ENCODE measurements at regions not wholly inside any gene's neighbourhood (a gene's known extent, or its start where the extent isn't known, plus 50 kb on each side); places are given as distances from the start of the nearest gene placed in this dataset.

DNA sequence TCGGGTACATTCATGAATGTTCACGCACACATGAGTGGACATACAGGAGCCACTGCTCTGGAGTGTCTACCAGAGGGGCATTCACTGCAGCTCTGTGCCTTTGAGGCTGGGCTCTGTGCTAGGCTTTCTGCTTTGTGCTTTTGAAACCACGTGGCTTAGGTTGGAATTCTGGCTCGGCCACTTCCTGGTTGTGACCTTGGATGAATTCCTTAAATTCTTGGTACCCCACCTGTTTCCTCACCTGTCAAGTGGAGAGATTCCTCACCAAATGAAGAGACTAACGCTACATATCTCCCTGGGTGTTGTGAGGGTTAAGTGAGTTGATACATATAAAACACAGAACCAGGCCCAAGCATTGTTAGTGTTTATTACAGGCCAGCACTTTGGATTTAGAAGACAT lies 842.8 kb downstream of the VRK1 start:
- Histone ChIP-seq H3K4me3 (no peak overlapping the region), H3K4me1 (peaks cover 0 to 4% (median 0%) of the 10 kb centered on the region in 4 donors), H3K27me3 (no peaks in the 10 kb centered on the region), H3K36me3 (no peaks in the 10 kb centered on the region), H3K27ac (no peak overlapping the region), H3K9me3 (no peaks in the 10 kb centered on the region)
- DNase-seq: no peak
- intact Hi-C loops (cut with DNase I; ENCODE audit: low total_unique reads): no loop called here
- TF ChIP-seq, protein P1, sequence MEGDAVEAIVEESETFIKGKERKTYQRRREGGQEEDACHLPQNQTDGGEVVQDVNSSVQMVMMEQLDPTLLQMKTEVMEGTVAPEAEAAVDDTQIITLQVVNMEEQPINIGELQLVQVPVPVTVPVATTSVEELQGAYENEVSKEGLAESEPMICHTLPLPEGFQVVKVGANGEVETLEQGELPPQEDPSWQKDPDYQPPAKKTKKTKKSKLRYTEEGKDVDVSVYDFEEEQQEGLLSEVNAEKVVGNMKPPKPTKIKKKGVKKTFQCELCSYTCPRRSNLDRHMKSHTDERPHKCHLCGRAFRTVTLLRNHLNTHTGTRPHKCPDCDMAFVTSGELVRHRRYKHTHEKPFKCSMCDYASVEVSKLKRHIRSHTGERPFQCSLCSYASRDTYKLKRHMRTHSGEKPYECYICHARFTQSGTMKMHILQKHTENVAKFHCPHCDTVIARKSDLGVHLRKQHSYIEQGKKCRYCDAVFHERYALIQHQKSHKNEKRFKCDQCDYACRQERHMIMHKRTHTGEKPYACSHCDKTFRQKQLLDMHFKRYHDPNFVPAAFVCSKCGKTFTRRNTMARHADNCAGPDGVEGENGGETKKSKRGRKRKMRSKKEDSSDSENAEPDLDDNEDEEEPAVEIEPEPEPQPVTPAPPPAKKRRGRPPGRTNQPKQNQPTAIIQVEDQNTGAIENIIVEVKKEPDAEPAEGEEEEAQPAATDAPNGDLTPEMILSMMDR (IDR thresholded peaks at IDR 0.05): no peak

DNA sequence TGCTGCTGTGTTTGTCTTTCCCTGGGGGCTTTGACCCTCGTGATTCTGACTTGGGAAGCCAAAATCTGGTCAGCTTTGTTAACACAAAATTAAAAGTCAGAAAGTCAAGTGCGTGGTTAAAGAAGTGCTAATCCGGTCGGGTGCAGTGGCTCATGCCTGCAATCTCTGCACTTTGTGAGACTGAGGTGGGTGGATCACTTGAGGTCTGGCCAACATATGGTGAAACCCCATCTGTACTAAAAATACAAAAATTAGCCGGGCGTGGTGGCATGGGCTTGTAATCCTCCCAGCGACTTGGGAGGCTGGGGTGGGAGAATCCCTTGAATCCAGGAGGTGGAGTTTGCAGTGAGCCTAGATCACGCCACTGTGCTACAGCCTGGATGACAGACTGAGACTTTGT lies 844.6 kb downstream of the VRK1 start:
- no peaks in the 10 kb centered on the region for H3K36me3 ChIP-seq
- TF ChIP-seq, protein P1 (IDR thresholded peaks at IDR 0.05): no peak
- H3K27me3 ChIP-seq: no peaks in the 10 kb centered on the region

DNA sequence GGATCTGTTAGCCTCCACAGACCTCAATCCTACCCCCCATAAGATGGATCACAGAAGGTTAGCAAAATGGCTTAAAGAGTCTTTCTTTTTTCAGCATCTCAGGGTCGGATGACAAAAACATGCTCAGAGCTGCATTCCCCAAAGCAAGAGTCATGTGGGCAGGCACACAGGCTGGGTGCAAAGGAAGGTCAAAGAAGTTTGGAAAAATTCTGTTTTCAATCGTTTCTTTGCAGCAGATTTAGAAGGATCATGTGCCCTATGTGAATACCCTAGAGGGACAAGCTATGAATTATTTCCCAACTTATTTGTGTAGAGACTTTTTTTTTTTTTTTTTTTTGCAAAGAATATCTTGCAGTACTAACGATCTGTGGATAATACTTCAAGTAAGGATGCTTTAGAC lies 845.4 kb downstream of the VRK1 start:
- no peak overlapping the region for H3K27ac ChIP-seq
- H3K4me1 ChIP-seq: no peaks in the 10 kb centered on the region
- intact Hi-C loops (cut with DNase I; ENCODE audit: low total_unique reads): no loop called here
- no peaks in the 10 kb centered on the region for H3K36me3 ChIP-seq
- no peaks in the 10 kb centered on the region for H3K27me3 ChIP-seq
- no peaks in the 10 kb centered on the region for H3K9me3 ChIP-seq
- TF ChIP-seq, protein P1 (IDR thresholded peaks at IDR 0.05): no peak
- no peak overlapping the region for H3K4me3 ChIP-seq
- DNase-seq: no peak

More for the DNA sequence above, 844.6 kb downstream of the VRK1 start:
- Histone ChIP-seq H3K4me1 (no peaks in the 10 kb centered on the region), H3K4me3 (no peak overlapping the region), H3K9me3 (no peaks in the 10 kb centered on the region), H3K27ac (no peak overlapping the region)
- DNase-seq: peak in 1 of 2 donors; percentile 30
- intact Hi-C loops (cut with DNase I; ENCODE audit: low total_unique reads): no loop called here

DNA sequence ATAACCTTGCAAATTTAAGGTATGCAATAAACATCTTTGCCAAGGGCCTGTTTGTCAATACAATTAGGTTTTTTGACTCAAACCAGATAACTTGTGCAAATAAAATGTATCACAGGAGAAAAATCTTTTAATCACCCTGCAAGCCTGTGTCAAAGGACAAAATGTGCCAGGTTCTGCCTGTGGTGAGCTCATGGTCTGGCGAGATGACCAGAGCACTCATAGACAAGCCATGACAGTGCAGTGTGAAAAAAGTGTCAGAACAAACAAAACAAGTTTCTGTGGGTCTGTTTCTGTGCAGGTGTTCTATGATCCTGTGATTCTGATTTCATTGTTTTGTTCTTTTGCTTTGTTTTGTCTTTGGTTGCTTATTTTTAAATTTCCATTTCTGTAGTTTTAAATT lies 847.2 kb downstream of the VRK1 start:
- no peak overlapping the region for H3K4me3 ChIP-seq
- intact Hi-C loops (cut with DNase I; ENCODE audit: low total_unique reads): no loop called here
- TF ChIP-seq, protein P1 (IDR thresholded peaks at IDR 0.05): no peak
- no peaks in the 10 kb centered on the region for H3K27me3 ChIP-seq
- H3K27ac ChIP-seq: no peak overlapping the region
- no peaks in the 10 kb centered on the region for H3K4me1 ChIP-seq
- DNase-seq: no peak
- H3K9me3 ChIP-seq: no peaks in the 10 kb centered on the region
- H3K36me3 ChIP-seq: no peaks in the 10 kb centered on the region

DNA sequence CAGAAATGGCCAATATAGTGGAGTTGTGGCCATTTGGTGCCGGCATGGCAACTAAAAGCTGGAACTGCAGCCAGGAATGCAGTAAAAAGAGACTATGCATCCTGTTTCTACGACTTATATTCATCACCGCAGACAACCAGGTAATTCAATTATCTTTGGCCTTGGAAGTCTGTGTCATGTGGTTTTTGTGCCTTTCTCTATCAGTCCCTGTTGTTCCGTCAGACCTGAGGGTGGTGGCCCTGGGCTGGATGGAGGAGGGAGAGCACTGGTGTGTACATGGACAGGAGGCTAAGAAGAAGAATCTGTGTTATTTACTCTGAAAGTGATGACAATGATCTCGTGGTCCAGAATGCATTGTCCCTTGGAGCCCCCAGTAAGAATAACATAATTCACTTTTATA lies 852.6 kb downstream of the VRK1 start:
- no peaks in the 10 kb centered on the region for H3K4me1 ChIP-seq
- H3K27me3 ChIP-seq: no peaks in the 10 kb centered on the region
- DNase-seq: no peak
- H3K9me3 ChIP-seq: no peaks in the 10 kb centered on the region
- no peak overlapping the region for H3K4me3 ChIP-seq
- H3K27ac ChIP-seq: no peak overlapping the region
- no peaks in the 10 kb centered on the region for H3K36me3 ChIP-seq
- intact Hi-C loops (cut with DNase I; ENCODE audit: low total_unique reads): no loop called here
- TF ChIP-seq, protein P1 (IDR thresholded peaks at IDR 0.05): no peak
